Ectodermal cell (in vitro differentiated cells): ENCODE measurements at regions not wholly inside any gene's neighbourhood (a gene's known extent, or its start where the extent isn't known, plus 50 kb on each side); places are given as distances from the start of the nearest gene placed in this dataset.

Experiments used
- H3K27ac ChIP-seq: 2 replicates; pipeline ENCODE4 v1.7.0; 2013; ENCODE audit warnings: mild to moderate bottlenecking, low read depth, low read length; ENCODE audit not compliant: insufficient read depth, poor library complexity, severe bottlenecking
- H3K27me3 ChIP-seq: 2 replicates; pipeline ENCODE4 v1.7.0; 2013; ENCODE audit warnings: mild to moderate bottlenecking, low read length; ENCODE audit not compliant: insufficient read depth, control insufficient read depth, poor library complexity, severe bottlenecking
- H3K36me3 ChIP-seq: one replicate; pipeline ENCODE4 v1.7.0; 2013; ENCODE audit warnings: low read length; ENCODE audit not compliant: control insufficient read depth, insufficient read depth
- H3K4me1 ChIP-seq: one replicate; pipeline ENCODE4 v1.7.0; 2013; ENCODE audit warnings: low read length; ENCODE audit not compliant: control insufficient read depth, insufficient read depth
- H3K4me3 ChIP-seq: 2 replicates; pipeline ENCODE4 v1.7.0; 2013; ENCODE audit warnings: low read depth, low read length, control low read depth; ENCODE audit not compliant: insufficient read depth
- H3K9me3 ChIP-seq: 2 replicates; pipeline ENCODE4 v1.7.0; 2013; ENCODE audit warnings: mild to moderate bottlenecking, low read length, moderate library complexity; ENCODE audit not compliant: control insufficient read depth
- WGBS, 2 experiments: methylation state at CpG; one replicate each; pipeline ENCODE4 v1.1.7; 2013; ENCODE audit warnings: missing lambda C conversion rate in 2 of 2; 5-methylcytosine and 5-hydroxymethylcytosine counted together

DNA sequence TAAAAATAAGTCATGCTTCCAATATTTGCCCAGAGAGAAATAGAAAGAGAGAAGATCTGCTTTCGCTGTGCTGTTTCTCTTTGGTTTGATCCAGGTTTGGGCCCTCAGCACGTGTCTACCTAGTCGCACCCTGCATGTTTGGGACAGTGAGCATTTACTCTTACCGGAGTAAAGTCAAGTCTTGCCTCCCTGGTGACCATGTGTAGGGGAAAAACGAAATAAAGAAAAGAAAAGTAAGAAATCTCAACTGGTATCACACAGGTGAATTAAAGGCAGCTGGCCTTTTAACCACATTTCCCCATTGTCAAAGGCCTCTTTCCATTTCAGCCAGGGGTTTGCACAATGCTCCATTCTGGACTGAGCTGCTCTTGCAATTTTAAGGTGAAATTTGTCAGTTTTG lies 619.4 kb downstream of the VRK1 start:
- no peak overlapping the region for H3K27ac ChIP-seq
- no peaks in the 10 kb centered on the region for H3K9me3 ChIP-seq
- no peaks in the 10 kb centered on the region for H3K36me3 ChIP-seq
- peaks cover 39% of the 10 kb centered on the region for H3K27me3 ChIP-seq
- H3K4me1 ChIP-seq = peaks cover 21% of the 10 kb centered on the region
- no peak overlapping the region for H3K4me3 ChIP-seq
- WGBS, 2 experiments = 89 to 93% methylated on average over 5 of the region's 5 CpGs

- no peak overlapping the region for H3K27ac ChIP-seq
- WGBS, 2 experiments = 91 to 96% methylated on average over 2 to 3 of the region's 3 CpGs
These were observed 620.1 kb downstream of the VRK1 start for GRCh38 chr14:97417331-97417730.

GRCh38 chr14:97420211-97420610 lies 623.0 kb downstream of the VRK1 start:
- 93 to 95% methylated on average over 6 of the region's 6 CpGs for WGBS, 2 experiments
- Histone ChIP-seq H3K4me3 (no peak overlapping the region), H3K27ac (no peak overlapping the region), H3K27me3 (peaks cover 5% of the 10 kb centered on the region), H3K9me3 (no peaks in the 10 kb centered on the region), H3K36me3 (no peaks in the 10 kb centered on the region), H3K4me1 (no peaks in the 10 kb centered on the region)

More at GRCh38 chr14:97417331-97417730, 620.1 kb downstream of the VRK1 start:
- Histone ChIP-seq H3K4me3 (no peak overlapping the region), H3K9me3 (no peaks in the 10 kb centered on the region), H3K36me3 (no peaks in the 10 kb centered on the region), H3K27me3 (peaks cover 31% of the 10 kb centered on the region), H3K4me1 (peaks cover 13% of the 10 kb centered on the region)

DNA sequence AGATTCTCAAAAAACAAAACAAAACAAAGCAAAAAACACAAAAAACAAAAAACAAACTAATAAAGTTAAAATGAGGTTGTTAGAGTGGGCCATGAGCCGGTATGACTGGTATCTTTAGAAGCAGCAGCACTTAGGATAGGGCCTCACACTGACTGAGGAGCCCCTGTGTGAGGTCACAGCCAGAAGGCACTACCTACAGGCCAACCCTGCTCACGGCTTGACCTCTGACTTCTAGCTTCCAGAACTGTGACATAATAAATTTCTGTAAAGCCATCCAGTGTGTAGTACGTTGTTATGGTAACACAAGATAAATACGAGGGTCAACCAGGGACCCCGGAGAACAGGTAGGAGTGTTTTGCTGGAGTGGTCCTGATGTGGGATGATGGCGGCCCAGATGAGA lies 629.6 kb downstream of the VRK1 start:
- 84 to 88% methylated on average over 6 of the region's 6 CpGs for WGBS, 2 experiments

DNA sequence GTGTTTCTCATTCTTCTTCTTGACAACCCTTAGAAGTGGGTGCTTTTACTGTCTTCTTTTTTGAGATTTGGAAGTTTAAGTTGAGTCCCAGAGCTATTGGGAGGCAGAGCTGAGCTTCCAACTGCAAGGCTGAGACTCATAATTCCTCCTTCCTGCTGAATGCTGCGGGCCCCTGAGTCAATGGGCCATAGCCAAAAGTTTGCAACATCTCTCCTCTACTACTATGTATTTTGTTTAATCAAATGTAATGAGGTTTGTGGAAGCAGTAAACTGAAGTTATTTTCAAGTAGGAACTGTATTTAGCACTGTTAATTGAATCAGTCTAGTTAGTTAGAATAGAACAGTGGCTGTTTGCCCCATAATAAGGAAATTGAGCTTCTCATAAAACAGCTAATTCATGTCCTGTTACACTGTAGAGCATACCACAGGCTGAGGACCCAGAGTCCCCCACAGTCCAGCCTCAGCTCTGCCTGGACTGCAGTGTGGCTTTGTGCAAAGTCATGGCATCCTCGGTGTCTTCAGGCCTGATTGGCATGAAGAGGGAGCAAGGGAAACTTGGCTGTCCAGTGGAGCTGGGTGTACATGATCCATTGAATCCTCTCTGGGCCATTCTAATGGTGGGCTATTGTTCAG lies 631.7 kb downstream of the VRK1 start:
- Histone ChIP-seq H3K4me3 (no peak overlapping the region), H3K4me1 (no peaks in the 10 kb centered on the region), H3K27me3 (no peaks in the 10 kb centered on the region), H3K36me3 (no peaks in the 10 kb centered on the region), H3K27ac (no peak overlapping the region), H3K9me3 (no peaks in the 10 kb centered on the region)
- WGBS, 2 experiments = 91 to 97% methylated on average over 2 of the region's 2 CpGs

More for the DNA sequence above, 629.6 kb downstream of the VRK1 start:
- Histone ChIP-seq H3K36me3 (no peaks in the 10 kb centered on the region), H3K27me3 (no peaks in the 10 kb centered on the region), H3K4me1 (no peaks in the 10 kb centered on the region), H3K9me3 (no peaks in the 10 kb centered on the region), H3K4me3 (no peak overlapping the region), H3K27ac (no peak overlapping the region)

DNA sequence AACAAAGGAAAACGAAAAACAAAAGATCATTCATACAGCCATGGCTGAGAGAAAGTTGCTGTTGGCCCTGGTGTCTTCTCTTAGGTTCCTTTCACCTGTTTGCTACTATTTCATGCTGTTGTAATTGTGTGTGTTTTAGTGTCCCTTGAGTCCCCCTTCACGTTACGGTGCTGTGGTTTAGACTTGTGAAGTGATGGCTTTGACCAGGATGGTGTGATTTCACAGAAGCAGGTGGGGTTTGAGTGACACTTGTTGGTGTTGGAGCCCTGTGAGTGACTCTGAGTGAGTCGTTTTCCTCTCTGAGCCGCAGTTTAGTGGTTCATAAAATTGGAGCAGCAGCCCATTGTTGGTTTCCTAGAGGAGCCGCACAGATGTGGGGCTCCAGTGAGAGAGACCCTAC lies 635.4 kb downstream of the VRK1 start:
- WGBS, 2 experiments = 94 to 97% methylated on average over 6 of the region's 6 CpGs
- H3K9me3 ChIP-seq = no peaks in the 10 kb centered on the region

DNA sequence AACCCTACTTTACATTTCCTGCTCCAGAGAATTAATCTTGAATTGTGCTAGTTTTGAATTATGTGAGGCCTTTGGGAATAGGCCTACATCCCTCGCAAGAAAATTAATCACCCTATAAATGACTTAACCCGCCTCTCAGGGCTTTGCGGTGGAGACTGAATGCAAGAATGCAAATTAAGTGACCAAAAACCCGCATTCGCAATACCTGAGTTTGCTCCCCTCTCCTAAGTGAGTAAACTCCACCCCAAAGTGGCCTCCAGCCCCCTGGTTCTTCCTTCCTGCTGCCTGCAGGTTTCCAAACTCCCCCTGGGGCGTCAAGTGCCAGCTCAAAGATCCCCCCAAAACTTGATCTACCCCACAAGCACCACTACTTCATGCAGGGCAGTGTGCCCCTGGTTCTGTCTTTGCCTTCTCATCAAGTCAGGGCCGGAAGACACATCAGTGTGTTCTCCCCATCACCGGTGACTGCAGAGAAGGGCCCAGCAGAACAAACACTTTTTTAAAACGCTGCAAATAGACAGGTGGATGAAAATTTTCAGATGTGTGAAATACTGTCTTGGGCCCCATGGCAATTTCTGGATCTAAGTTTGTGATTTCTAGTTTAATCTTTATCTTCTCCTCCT lies 644.7 kb downstream of the VRK1 start:
- Histone ChIP-seq H3K36me3 (no peaks in the 10 kb centered on the region), H3K9me3 (no peaks in the 10 kb centered on the region), H3K4me3 (no peak overlapping the region), H3K27me3 (no peaks in the 10 kb centered on the region), H3K27ac (no peak overlapping the region), H3K4me1 (no peaks in the 10 kb centered on the region)
- 92% methylated on average over 9 of the region's 9 CpGs for WGBS, 2 experiments

More for the DNA sequence above, 635.4 kb downstream of the VRK1 start:
- no peaks in the 10 kb centered on the region for H3K36me3 ChIP-seq
- H3K27me3 ChIP-seq = no peaks in the 10 kb centered on the region
- no peak overlapping the region for H3K27ac ChIP-seq
- H3K4me3 ChIP-seq = no peak overlapping the region
- no peaks in the 10 kb centered on the region for H3K4me1 ChIP-seq

DNA sequence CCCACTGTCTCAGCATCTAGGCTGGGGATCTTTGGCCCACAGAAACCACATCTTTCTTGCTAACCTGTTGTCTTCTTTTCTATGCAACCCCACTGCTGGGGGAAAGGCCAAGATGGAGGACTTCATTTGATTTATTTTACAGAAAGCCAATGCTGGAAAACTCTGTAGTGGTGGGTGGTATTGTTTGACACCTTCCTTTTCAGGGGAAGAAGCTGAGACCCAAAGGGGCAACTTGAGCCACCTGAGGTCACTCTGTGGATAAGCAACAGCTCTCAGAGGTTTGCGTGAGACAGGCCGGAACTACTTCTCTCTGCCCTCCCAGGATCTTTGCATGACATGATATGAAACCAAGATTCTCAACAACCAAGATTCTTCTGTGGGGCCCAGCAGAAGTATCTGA lies 645.2 kb downstream of the VRK1 start:
- H3K36me3 ChIP-seq = no peaks in the 10 kb centered on the region
- H3K27ac ChIP-seq = no peak overlapping the region
- no peaks in the 10 kb centered on the region for H3K9me3 ChIP-seq
- H3K4me1 ChIP-seq = no peaks in the 10 kb centered on the region
- WGBS, 2 experiments = 95 to 98% methylated on average over 2 of the region's 2 CpGs
- no peak overlapping the region for H3K4me3 ChIP-seq
- H3K27me3 ChIP-seq = no peaks in the 10 kb centered on the region

- H3K4me3 ChIP-seq = no peak overlapping the region
- 88 to 89% methylated on average over 3 of the region's 3 CpGs for WGBS, 2 experiments
- no peaks in the 10 kb centered on the region for H3K4me1 ChIP-seq
- no peak overlapping the region for H3K27ac ChIP-seq
- no peaks in the 10 kb centered on the region for H3K9me3 ChIP-seq
- no peaks in the 10 kb centered on the region for H3K36me3 ChIP-seq
- H3K27me3 ChIP-seq = no peaks in the 10 kb centered on the region
These were observed 646.2 kb downstream of the VRK1 start for GRCh38 chr14:97443412-97443811.

GRCh38 chr14:97444248-97444647 lies 647.1 kb downstream of the VRK1 start:
- no peaks in the 10 kb centered on the region for H3K9me3 ChIP-seq
- WGBS, 2 experiments = 89 to 92% methylated on average over 5 of the region's 5 CpGs
- no peak overlapping the region for H3K4me3 ChIP-seq
- no peaks in the 10 kb centered on the region for H3K36me3 ChIP-seq
- H3K4me1 ChIP-seq = no peaks in the 10 kb centered on the region
- H3K27ac ChIP-seq = no peak overlapping the region
- H3K27me3 ChIP-seq = no peaks in the 10 kb centered on the region
